Activated gamma-delta T cell treated with anti-CD3 and anti-CD28 coated beads, Interleukin-2, amount 50 U/mL, for 16 hours (primary cell): ENCODE measurements at regions not wholly inside any gene's neighbourhood (a gene's known extent, or its start where the extent isn't known, plus 50 kb on each side); places are given as distances from the start of the nearest gene placed in this dataset.

Experiments
- DNase-seq: peaks from one replicate; pipeline ENCODE4 v3.0.0-alpha.2; 2020; ENCODE audit warnings: low read depth

DNA sequence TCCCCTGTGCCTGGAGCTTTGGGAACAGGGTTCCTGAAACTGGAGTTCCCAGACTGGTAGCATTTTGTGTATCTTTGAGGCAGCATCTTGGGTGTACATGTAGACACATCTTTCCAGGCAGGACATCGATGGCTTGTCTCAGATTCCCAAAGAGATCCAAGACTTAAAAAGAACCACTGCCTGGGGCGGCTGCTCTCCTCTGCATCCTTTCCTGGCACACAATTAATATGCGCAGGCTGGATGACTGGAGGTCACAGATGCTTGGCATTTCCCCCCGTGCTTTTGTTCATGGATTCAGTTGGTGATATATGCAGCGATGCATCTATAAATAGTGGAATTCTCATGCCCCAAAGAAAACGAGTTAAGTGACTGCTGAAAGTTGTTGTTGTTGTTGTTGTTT lies 80.5 kb downstream of the CLDN34 start:
- DNase-seq: no peak

DNA sequence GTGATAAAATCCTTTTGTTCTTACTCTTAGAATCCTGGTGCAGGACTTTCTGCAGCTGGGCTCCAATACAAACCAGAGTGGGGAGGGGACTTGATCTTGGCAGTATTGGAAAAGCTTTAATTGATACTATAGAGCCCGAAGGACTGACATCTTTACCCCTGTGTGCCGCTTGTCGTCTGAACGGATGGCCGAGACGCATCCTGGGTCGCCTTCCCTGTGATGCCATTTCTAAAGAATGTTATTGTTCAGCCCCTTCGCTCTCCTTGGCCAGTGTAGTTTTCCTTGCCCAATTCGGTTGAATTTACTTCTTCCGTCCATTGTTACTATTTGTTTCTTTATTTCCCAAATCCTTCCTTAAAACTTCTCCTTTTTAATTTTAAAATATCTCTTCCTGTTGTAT lies 80.9 kb downstream of the CLDN34 start:
- no peak for DNase-seq

DNA sequence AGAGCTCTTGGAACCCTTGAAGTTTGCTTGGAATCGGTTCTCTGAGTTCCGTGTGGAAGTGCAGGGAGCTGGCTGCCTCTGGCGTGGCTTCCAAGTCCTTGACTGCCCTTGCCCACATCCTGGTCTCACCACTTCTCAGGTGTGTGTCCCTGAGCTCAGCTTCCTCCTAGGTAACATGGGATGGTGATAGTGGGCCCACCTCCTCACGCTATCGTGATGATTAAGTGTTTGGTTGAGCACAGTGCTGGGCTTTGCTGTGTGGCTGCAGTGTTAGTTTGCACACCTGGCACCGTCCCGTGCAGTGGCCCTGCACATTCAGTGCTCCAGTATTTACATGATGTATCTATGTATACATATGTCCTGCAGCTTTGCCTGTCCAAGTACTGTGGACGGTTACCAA lies 81.5 kb downstream of the CLDN34 start:
- no peak for DNase-seq

DNA sequence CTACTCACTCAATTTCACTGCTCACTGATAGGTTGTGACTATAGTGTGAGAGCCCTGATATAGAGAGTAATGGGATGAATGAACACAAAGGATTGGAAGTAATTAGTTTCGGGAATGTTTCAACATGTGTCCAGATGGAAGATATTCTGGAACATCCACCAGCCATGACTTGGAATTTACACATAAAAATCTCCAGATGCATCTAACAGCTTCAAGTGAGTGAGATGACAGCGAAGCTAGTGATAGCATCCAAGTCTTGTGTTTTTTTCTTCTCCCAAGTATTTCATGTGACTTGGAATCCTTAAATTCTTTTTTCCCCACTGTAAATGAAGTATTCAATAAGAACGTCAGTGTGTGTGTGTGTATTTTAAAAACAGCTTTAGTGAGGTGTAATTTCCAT lies 82.1 kb downstream of the CLDN34 start:
- DNase-seq: no peak

DNA sequence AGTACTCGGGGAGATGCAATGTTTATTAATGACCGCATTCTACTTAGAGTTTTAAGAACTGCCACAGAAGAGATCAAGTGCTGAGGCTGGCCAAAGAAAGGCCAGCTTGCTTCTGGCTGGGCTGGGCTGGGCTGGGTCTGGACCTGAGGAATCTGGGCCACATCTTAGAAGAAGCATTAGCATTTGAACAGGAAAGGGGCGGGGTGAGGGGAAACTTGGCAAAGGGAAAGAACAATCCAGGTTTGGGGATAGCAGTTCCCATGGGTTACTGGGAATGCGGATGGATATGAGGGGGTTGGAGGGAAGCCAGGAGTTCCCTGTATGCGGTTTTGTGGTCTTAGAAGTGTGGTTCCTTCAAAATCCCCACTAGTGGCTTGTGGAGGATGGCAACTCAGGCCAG lies 83.3 kb downstream of the CLDN34 start:
- no peak for DNase-seq

DNA sequence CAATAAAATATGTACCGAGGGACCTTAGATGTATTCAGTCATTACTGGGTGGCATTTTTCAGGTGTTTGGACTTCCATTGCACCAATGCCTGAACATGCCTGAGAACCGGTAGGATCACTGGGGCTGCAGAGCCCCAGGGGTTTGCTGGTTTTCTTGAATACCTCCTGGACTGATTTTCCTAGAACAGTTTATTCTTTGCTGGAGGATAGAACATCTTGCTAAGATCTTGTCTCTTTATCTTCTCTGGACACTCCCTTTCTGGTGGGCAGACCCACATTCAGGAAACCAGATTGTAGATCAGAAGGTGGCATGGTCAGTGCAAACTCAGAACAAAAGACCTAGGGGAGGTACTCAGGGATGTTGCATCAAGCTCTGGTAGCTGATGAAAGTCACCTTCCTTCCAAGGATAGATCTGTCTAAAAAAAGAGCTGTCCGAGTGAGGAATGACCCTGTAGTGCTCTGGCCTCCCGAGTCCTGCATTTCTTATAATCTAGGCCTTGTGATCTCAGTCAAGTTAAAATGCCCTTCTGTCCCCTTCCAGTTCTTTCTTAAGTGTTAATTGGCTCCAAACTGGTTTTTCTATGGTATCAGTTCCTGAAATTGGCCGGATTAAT lies 84.8 kb downstream of the CLDN34 start:
- DNase-seq: no peak

DNA sequence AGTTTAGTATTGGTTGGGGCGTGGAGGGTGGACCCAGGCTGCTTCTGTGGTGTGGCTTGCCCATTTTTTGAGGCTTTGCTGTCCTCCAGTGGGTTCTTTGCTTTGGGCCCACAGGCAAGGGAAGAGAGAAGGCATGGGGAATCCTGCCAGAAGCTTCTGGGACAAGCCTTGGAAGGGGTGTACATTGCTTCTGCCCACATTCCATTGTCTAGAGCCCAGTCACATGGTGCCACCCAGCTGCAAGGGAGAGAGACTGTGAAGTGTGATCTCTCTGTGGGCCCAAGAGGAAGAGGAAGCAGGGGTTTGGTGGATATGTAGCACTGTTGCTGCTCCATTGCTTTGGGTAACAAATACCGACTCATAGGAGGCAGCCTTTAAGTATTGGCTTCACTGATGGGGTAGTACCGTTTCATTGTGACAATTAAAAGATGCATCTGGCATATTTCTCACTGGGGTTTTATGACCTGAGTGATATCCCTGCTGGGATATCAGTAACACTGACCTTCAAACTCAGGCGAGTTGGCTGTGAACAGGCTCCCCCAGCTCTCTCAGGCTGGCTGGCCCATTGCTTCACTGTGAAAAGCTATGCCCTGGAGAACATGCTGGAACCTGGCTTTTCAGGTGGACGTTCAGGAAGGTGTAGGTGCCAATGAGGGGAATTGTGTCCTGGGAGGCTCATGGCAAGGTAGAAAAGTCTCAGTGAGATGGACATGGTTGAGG lies 85.9 kb downstream of the CLDN34 start:
- no peak for DNase-seq

DNA sequence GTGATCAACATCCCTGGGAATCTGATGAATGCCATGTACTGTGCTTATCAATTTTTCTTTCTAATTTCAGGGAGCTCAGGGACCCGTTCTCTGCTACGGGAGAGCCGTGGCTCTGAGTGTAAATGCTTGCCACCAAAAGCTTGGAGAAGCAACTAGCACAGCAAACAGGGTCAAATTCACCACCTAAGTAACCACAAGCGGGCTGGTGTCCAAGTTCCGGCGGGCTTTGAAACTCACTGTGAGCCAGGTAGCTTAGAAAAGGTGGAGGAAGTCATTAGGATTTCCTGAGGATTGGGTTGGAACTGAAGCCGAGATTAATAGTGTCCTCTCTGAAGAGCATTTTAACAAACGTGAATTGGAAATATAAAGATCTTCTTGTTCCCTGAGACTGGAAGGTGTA lies 87.2 kb downstream of the CLDN34 start:
- no peak for DNase-seq

DNA sequence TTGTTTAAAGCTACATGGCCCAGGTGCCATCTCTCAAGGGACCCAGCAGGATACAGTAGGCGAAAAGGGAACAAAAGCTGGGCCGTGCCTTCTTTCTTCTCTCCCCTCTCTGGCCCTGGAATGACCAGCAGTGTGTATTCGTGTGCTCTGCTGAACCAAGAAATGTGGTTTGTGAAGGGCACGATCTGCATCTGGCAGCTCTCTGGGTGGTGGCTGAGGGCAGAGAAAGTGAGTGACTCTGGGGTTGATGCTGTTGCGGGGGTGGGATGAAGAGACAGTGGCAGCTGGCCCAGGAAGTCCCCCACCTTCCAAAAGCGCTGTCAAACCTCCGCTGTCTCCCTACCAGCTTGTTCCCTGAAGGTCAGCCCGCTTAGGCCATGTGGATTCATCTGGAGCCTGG lies 88.3 kb downstream of the CLDN34 start:
- DNase-seq: no peak

DNA sequence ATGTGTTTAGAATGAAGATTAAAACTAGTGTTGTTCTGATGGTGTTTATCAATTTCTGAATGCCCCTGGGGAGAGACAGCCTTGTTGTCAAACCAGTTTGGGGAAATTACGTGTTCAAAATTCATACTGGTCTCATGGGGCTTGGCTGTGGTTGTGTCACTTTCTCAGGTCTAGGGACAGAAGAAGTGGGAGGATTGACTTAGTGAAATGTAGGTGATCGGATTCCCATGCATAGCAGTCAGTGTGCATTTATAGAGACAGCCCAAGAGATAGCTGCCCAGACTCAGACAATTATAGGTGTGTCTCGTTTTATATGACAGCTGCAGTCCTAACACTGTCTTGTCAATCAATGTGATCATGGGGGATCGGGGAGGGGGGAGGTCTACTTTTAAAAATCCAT lies 94.4 kb upstream of the CLCN4 start:
- no peak for DNase-seq

DNA sequence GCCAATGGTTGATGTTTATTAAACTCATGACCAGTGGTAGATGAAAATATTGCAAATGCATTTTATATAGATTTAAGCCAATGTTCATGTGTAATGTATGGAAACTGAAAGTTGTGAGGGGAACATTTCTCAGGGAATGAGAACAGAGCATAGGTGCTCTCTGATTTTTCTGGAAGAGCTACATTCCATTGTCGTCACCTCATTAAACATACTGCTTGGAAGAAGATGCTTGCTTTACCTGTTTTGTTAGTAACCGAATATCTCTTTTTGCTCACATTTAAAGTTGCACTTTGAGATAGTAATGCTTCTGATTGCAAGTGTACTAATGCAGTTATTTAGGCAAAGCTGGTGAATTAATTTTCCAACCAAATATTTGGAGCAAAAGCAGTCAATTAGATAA lies 93.8 kb upstream of the CLCN4 start:
- no peak for DNase-seq

DNA sequence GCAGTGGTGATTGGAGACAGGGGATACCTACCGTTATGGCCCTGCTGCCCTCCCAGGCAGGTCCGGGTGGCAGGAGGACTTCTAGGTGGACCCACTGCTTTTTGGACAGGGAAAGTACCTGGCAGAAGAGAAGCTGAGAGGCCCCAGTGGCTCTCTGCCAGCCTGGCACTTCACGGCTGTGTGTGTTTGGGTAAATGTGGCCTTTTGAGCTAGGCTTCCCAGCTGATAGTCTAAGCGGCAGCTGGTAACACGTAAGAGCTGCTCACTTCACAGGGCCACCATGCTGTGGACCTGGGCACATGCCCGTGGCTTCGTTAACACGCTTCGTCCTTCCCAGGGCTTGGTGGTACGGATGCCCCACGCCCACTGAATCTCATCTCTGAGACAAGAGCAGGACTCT lies 92.0 kb upstream of the CLCN4 start:
- DNase-seq: no peak

DNA sequence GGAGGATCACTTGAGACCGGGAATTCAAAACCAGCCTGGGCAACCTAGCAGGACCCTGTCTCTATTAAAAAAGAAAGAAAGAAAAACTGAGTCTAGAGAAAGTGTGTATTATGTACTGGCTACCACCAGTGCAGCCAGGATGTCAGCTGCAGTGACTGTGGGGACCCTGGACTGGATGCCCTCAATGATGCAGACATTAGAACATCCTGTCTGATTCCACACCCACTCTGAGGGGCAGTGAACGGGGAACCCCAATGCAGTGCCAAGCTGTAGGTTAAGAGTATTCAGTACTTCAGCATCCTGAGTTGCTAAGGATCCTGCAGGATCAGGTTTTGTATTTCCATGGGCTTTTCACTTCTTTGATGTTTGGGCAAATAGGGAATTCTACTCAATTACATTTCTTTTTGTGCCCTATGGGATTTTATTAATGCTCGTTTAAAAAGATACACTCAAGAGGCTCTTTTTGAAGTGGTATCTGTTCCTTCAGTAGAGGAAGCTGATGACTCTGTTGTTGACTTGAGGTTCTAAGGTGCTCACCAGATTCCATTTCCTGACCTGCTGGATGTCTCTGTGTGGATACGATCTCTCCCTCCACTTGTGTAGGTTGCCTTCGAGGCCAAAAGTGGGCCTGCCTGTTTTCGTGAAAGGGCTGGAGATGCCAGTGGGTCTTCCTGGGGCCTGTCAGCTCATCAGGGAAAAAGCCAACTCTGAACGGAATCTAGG lies 85.9 kb upstream of the CLCN4 start:
- DNase-seq: no peak

DNA sequence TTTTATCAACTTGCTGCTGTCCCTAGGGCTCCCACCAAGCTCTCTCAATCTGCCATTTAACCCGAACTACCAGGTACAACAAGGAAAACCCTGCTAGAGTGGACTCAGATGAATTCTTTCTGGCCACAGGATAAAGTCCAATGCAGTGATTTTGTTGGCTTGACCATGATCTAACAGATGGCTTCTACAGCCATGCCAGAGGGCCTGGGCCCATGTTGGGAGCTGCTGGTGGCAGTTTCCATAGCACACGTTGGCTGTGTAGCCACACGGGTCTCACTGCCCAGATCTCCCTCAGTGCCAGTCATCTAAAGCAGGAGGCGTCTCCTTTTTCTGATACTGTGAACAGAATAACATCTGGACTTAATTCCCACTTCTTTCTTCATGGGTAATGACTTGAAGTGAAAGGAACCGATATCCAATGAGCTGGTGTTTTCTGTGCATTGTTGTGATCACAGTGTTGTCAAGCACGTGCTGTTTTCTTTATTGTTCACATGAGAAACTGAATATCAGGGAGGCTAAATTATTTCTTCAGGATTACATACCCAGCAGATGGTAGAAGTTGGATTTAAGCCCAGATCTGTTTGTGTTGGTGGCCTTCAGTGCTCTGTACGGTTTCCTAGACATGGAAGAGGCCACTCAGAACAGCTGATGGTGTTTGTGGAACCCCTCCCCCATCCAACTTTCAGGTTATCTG lies 85.2 kb upstream of the CLCN4 start:
- DNase-seq: no peak

DNA sequence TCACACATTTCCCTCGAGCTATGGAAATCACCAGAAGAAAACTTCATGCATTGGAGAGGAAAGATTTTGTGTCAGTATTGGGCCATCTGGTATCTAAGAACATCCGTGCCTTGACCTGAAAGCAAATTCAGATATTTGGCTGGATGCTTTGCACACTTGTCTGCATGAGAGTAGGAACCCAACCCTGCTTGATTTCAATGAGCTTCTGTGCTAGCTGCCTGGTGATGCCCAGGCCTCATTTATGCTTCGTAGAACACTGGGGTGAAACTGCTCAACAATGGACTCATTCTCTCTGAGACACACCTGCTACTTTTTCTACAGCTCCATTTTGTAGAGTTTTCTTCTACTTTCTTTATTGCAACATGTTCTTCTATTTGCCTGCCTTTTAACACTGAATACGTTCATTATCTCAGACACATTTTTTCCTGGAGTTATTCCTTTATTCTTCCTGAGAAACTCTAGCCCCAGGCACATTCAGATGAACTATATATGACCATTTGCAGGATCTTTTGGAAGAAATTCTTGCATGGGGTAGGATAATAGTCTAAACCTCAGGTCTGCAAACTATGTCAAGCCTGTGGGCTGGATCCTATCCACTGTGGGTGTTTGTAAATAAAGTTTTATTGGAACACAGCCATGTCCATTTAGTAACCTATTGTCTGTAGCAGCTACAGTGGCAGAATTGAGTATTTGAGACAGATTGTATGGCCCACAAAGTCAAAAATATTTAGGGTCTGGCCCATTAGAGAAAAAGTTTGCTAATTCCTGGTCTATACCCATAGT lies 83.8 kb upstream of the CLCN4 start:
- DNase-seq: no peak

DNA sequence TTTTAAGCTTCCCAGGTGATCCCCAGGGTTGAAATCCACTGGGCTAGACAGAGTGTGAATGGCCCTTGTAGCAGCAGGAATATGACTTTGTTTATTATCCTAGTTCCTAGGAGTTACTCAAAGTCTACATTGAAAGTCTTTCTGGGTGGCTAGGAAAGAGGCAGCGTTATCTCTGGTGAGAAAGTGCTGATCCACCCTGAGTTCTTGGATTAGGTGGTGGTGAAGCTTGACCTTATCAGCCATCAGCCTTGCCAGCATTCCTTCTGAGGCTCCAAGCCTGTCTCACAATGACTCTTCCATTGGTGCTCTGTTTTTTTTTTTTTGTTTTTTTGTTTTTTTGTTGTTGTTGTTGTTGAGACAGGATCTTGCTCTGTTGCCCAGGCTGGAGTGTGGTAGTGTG lies 83.1 kb upstream of the CLCN4 start:
- no peak for DNase-seq

DNA sequence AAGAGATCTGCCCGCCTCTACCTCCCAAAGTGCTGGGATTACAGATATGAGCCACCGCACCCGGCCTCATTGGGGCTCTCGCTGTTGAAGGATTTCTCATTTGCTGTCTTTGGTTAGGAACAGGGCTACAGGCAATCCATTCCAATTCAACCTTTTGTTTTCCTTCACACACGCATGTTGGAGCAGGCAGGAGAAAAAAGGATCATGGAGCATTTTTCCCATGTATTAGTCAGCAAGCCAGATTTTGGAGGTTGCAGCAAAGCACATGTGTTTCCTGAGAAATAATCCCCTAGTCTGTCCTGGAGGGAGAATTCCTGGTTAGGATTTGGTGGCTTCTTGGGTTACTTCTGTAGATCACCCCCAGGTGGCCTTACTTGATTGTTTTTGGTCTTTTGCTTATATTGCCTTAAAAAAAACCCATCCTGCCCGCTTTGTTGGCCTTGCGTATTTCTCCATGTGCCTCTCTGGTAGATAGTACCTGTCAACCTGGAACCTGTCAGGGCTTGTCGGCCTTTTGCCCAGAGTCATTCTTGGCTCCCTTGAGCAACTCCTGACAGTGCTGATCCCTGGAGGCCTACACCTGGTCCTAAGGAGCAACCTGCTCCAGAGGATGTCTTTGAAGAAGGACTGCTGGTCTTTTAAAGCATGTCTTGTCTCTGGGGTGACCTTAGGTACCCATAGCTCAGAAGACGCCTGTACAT lies 82.4 kb upstream of the CLCN4 start:
- no peak for DNase-seq

DNA sequence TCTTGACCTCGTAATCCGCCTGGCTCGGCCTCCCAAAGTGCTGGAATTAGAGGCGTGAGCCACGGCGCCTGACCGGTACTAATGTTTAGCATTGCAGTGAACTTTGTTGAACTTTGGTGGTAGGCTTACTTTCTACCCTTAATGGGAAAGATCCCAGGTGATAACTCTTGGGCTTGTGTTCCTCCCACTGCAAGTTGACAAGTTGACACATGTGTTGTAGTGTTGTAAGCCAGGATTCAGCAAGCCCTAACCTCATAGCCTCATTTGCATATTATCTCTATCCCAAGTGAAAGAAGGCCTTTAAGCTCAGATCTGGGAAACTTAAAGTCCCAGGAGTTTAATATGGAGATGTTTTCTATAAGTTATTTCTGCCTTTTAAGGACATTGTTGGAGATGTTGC lies 80.0 kb upstream of the CLCN4 start:
- no peak for DNase-seq

DNA sequence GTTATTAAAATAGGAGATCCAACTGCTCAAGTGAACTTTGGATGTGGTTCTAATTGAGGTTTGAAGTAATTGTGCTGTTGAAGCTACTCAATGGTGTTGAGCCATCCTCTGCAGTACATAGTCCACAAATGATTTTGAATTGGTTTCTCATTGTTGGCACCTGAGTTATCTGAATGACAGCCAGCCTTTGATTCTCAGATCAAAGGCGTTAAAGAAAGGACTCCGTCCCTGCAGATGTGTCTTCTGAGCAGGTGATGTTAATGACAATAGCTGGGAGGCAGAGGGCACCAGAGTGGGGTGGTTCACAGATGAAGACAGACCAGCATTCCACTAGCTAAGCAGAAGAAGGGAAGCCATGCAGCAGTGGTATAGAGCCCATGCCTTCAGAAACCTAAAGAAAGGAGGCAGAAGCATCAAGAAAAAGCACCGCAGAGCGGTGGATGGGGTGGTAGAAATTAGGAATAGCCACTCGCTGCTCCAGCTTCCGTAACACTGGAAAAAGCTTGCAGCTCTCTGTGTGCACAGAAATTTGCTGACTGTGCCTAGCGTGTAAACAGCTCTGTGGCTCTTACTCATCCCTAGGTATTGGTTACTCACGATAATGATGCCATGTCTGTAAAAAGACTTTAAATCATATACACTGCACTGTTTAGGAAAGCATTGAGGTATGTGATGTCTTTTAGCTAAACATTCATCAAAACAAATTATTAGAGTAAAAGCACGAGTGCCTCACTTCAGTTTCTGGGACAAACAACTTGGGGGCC lies 79.2 kb upstream of the CLCN4 start:
- no peak for DNase-seq

DNA sequence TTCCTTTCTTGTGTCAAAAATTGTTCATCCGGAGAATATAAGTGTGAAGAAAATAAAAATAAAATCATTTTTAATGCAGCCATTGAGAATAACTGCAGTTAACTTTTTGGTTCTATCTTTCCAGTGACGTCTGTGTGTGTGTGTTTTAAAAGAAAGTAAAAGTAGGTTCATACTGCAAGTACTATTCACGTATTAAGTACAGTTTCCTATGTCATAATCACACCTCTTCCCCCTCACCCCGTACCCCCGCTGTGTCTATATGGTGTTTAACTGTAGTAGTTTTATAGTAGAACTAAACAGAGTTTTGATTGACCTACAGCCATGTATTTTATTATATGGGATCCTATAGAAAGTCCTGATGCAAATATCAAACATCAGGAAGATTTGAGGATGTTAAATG lies 78.5 kb upstream of the CLCN4 start:
- DNase-seq: no peak

DNA sequence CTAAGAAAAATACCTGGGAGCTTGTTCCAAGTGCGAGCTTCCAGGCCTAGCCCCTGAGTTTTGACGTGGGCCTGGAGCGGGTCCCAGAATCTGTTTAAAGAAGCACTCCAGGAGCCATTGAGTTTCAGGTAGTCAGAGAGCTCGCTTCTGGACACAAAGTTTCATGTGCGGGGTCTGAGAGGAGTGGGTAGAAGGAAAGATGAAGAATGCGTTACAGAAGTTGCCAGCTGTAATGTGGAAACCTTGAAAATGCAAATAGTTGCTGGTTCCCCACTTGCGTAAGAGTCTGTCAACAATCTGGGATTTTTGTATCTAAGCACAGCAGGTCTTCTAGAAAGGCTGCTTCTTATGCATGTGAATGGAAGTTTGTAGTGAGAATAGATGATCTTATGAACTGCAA lies 77.5 kb upstream of the CLCN4 start:
- DNase-seq: no peak
